NCI-H2081 (cell line): ENCODE measurements at regions not wholly inside any gene's neighbourhood (a gene's known extent, or its start where the extent isn't known, plus 50 kb on each side); places are given as distances from the start of the nearest gene placed in this dataset.

ENCODE experiments used
- DNase-seq, 2 experiments: peaks; one replicate each; lab custom pipeline; 2025; lab: John Stamatoyannopoulos, UW

DNA sequence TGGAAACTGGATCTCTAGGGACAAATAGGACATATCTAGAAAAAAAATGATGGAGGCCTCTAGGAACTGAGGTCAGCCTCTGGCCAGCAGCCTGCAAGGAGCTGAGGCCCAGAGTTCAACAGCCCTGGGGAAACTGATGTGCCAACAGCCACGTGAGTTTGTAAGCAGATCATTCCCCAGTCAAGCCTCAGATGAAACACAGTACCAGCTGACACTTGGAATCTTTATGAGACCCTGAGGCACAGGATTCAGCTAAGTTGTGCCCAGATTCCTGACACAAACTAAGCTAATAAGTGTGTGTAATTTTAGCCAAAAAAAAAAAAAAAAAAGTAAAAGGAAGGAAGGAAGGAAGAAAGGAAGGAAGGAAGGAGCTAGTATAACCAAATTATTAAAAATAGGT lies 1059.8 kb upstream of the MAP3K7 start:
- DNase-seq: no peak

DNA sequence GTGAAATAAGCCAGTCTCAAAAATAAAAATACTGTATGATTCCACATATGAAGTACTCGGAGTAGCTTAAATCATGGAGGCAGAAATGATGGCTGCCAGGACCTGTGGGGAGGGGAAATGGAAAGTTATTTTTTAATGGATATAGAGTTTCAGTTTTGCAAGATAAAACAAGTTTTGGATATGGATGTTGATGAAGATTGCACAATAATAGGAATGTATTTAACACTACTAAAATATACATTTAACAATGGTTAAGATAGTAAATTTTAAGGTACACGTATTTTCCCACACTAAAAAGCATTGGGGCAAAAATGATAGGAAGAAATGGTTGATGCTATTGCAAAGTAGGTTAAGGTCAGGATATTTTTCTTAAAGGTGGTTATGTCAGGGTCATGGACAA lies 1058.9 kb upstream of the MAP3K7 start:
- no peak for DNase-seq

DNA sequence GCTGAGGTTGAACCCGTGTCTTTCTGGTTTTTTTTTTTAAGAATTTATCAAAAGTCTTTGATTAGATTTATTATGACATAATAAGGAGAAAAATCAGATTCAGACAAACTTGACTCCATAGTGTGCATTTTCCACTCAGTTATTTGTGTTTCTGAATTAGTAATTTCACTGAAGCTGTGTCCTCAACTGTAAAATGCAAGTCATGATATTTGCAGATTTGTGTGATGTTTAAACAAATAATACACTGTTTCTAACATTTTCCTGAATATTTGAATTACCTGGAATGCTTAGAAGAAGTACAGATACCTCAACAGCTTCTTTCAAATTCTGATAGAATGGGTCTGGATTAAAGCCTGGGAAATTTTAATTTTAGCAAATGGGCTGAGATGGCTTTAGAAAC lies 1050.3 kb upstream of the MAP3K7 start:
- no peak for DNase-seq

DNA sequence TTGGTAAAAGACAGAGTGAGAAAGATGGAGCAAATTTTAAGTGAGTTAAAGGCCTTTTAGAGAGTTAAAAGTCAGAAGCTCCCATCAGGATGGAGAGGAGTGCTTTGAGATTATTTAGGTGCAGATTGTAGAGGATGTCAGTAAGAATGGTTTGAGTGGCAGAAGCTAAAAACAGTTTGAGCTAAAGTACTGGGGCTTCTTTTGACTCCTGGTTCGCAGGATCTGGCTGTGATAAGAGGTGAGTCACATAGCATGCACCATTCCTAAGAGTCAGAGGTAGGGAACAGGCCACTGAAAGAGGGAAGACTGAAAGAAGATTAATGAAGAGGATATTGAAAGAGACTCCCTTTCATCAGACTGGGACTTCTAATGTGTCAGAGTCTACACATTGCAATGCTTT lies 1047.9 kb upstream of the MAP3K7 start:
- no peak for DNase-seq

DNA sequence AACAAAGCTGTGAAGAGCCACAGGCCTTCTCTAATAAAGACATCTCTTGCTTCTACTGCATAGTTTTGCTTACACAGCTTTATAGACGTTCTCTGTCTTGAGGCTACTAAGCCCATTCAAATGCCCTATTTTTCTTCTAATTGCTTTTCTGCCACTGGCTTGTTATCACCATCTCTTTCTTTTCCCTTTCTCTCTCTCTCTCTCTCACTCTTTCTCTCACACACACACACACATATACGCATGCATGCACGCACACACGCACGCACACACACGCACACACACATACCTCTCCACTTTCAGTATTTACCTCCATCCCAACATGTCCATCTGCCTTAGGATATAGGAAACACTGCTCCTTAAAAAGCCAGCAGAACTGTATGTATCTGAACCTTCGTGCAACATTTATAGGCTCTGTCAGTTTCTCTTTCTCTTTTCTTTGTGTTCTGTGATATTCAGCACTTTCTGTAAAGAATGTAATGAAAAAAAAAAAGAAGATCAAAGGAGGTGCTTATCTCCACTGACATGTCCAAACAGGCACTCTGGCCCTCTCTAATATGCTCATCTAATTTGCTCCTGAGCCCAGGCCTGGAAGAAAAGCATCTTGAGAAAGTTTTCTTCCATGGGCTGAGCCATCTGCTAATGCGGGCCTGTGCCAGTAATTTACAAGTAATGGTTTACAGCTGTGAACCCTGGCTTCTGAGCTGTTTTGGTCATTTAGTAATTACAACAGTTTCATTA lies 1046.7 kb upstream of the MAP3K7 start:
- DNase-seq: no peak

DNA sequence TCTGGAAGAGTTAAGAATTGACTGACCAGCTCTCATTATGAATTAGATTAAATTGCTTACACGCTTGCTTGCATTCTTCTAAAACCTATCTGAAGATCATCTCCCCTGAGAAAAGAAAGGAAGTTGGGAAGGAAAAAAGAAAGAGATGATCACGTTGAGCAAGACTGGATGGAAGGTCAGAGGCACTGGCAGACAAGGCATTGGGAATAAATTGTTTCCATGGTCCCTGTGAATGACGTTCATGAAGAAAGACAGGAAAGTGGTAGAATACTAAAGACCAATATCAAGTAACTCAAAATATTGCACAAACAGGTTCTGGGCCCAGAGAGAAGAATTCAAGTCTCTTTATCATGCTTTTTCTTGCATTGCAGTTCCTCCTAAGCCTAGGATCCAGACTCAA lies 1045.4 kb upstream of the MAP3K7 start:
- no peak for DNase-seq

DNA sequence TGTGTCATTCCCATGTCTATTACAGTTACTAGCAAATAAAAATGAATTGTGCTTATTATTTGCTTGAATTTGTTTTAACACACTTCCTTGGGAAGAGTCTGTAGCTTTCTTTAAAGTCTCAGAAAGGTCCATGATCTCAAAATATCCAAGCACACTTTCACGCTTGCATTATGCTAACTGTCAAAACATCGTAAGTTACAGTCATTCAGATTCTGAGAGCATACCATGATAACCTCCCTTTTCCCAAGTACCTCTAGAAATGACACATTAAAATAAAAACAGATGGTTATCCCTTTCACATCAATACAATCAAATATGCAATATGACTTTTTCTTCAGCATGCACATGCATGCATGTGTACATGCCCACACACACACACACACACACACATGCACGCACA lies 1044.4 kb upstream of the MAP3K7 start:
- DNase-seq: no peak

DNA sequence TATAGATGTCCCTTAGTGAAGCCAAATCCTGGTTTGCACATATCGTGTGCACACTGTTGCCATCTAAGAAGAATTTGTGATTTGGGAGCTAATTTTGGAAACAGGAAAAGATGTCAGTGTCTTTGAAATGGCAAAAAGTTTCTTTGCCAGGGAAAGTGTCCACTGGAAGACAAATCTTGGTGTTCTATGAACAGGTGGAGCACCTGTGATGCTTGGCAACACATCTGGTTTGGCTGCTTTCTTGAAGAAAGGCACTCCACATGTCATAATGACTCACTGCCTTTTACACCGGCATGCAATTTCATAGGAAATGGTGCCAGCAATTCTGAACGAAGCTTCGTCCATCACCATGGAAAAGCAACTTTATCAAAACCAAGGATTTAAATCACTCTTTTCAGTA lies 1040.0 kb upstream of the MAP3K7 start:
- DNase-seq: no peak

- DNase-seq: no peak
These were observed 1026.6 kb upstream of the MAP3K7 start for GRCh38 chr6:91613481-91613880.

DNA sequence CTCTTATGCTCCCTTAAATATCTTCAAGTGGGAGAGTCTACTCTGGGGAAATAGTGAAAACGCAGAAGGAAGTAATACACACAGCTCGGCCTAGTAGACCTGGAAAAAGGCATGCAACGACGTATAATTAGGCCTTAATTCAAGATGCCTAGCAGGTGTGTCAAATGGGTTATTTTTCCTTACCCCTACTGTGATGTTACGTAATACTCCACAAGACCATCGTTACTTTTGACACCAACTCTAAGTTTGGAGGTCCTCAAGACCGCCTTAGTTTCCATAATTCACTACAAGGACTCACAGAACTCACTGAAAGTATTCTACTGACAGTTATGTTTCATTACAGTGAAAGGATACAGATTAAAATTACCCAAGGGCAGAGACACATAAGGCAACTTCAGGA lies 1024.3 kb upstream of the MAP3K7 start:
- no peak for DNase-seq

DNA sequence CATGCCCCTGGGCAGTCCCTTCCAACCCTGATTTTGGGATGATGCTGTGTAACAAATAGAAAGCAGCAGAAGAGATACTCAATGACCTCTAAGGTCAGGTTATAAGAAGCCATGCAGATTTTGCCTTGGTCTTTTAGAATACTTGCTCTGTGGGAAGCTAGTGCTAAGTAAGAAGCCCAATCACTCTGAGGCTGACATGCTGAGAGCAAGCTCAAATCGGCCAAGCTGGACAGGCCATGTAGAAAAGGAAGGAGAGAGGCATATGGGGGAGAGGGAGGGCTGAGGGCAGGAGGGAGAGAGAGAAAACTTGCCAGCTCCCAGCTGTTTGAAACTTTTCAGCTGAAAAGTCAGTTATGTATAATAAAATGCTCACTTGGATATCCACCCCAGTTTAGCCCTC lies 1021.6 kb upstream of the MAP3K7 start:
- DNase-seq: no peak

DNA sequence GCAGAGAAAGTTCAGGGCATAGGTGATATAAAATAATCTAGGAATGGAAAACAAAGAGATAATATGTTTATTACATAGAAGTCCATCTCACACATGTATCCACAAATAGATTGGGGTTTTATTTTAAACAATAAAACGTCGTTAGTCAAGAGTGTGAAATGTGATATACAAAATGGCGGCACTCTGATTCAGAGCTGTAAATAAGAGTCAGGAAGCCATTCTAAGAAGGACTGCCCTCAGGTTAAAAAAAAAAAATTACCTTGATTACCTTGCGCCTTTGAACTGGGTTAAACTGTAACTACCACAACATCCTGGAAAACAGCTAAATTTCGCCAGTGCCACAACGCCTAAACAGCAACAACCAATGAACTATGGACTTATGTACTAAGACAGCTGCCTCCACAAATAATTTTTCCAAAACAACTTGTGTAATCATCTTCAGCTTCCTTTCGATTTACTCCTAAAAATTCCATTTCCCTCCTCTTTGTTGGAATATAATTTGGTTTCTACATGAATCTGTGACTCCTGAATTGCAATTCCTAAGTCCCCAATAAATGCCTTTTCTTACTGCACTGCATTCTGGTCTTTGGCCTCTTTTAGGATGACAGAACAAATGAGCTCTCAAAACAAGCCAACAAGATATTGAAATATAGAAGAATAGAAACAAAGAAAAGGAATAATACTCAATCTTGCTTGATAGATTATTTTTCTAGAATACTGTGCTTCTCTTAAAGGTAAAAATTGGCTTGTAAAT lies 1019.5 kb upstream of the MAP3K7 start:
- no peak for DNase-seq

DNA sequence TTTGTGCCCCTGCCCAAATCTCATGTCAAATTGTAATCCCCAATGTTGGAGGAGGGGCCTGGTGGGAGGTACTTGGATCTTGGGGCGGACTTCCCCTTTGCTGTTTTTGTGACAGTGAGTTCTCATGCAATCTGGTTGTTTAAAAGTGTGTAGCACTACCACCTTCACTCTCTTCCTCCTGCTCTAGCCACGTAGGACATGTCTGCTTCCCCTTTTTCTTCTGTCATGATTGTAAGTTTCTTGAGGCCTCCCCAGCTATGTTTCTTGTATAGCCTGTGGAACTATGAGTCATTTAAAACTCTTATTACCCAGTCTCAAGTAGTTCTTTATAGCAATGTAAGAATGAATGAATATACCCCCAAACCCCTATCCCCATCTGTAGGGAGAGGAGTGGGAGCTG lies 1013.7 kb upstream of the MAP3K7 start:
- no peak for DNase-seq

GRCh38 chr6:91590191-91590590 lies 1003.3 kb upstream of the MAP3K7 start:
- DNase-seq: no peak

- DNase-seq: no peak
These were observed 993.8 kb upstream of the MAP3K7 start for GRCh38 chr6:91580635-91581034.

- no peak for DNase-seq
These were observed 988.2 kb upstream of the MAP3K7 start for GRCh38 chr6:91575032-91575431.

- DNase-seq: no peak
These were observed 987.0 kb upstream of the MAP3K7 start for GRCh38 chr6:91573826-91574416.

DNA sequence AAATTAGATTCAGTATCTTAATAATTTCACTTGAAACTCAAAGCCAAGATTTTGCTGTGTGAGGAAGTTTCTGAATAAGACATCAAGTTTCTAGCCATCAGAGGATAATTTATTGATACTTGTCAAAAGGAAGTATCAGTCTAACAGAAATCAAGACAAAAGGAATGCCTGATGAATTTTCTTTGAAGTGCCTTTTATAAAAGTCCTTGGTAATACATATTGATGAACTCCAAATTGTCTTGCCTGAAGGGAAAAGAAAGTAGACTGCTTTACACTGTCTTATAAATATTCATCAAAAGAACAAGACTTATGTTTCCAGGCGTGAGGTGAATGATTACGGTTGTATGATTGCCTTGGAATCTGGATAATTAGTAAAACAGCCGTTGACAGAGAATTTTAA lies 986.0 kb upstream of the MAP3K7 start:
- no peak for DNase-seq

GRCh38 chr6:91569071-91569470 lies 982.2 kb upstream of the MAP3K7 start:
- no peak for DNase-seq

- no peak for DNase-seq
These were observed 979.6 kb upstream of the MAP3K7 start for GRCh38 chr6:91566467-91566866.

DNA sequence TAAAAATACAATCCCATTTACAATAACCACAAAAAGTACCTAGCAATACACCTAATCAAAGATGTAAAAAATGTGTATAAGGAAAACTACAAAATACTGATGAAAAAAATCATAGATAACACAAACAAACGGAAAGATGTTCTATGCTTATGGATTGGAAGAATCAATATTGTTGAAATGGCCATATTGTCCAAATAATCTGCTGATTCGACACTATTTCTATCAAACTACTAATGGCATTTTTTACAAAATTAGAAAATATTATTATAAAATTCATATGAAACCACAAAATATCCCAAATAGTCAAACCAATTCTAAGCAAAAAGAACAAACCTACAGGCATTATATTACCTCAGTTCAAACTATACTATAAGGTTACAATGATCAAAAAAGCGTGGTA lies 978.3 kb upstream of the MAP3K7 start:
- no peak for DNase-seq

DNA sequence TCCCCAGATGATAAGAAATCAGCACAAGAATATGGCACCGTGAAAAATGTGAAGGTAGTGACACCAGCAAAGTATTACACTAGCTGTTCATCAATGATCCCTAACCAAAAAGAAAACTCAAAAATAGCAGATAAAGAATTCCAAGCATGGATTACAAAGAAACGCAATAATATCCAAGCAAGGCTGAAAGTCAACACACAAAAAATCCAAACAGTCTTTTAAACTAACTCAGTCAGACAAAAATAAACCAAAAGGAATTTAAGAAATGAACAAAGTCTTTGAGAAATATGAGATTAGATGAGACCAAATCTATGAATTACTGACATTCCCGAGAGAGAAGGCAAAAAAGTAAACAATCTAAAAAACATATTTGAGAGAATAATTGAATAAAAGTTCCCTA lies 976.1 kb upstream of the MAP3K7 start:
- no peak for DNase-seq

DNA sequence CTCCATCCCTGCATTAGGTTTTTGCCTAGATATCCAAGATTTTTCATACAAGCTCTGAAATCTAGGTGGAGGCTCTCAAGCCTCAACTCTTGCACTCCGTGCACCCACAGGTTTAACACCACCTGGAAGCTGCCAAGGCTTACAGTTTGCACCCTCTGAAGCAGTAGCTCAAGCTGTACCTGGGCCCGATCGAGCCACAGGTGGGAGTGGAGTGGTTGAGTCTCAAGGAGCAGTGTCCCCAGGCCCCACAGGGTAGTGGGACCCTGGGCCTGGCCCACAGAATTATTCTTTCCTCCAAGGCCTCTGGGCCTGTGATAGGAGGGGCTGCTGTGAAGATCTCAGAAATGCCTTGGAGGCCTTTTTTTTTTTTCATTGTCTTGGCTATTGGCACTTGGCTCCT lies 973.5 kb upstream of the MAP3K7 start:
- no peak for DNase-seq
